ENCODE measurements at regions not wholly inside any gene's neighbourhood (a gene's known extent, or its start where the extent isn't known, plus 50 kb on each side); places are given as distances from the start of the nearest gene placed in this dataset.

GRCh38 chr4:100014616-100015015 lies 64.5 kb upstream of the H2AZ1 start:
- FAIRE-seq (no peak), DNase-seq (ENCODE audit: low read depth, low spot score) (no peak)
- H3K4me2 ChIP-seq (ENCODE audit: insufficient read depth, low read length): no peak overlapping the region
- H3K9ac ChIP-seq (replicated peaks; ENCODE audit: extremely low read depth, insufficient read depth, low read length): no peak overlapping the region
- H3K36me3 ChIP-seq (ENCODE audit: control insufficient read depth in 2 of 2, extremely low read depth in 1 of 2, insufficient read depth in 2 of 2, low read length in 2 of 2): no peaks in the 10 kb centered on the region
- ChIA-PET POLR2A (no interaction called here), CTCF (no interaction called here)
- H3K27ac ChIP-seq (ENCODE audit: insufficient read depth, low read depth, low read length): no peak overlapping the region
- no peaks in the 10 kb centered on the region for H3K9me3 ChIP-seq (replicated peaks; ENCODE audit: control insufficient read depth, insufficient read depth, low read length)
- BruUV-seq (replicated peaks): no TSS peak
- no peaks in the 10 kb centered on the region for H3K79me2 ChIP-seq (ENCODE audit: control insufficient read depth, insufficient read depth, low read length)
- H3K4me3 ChIP-seq (replicated peaks in 1 of 3; ENCODE audit: insufficient read depth in 1 of 3, low read depth in 1 of 3, low read length in 3 of 3): no peak overlapping the region
- TF ChIP-seq CTCF (IDR thresholded peaks at IDR 0.05; ENCODE audit: extremely low read depth in 1 of 2, insufficient read depth in 1 of 2, low read depth in 1 of 2, low read length in 2 of 2): no peak
- TF ChIP-seq MYC (IDR thresholded peaks at IDR 0.05; ENCODE audit: low read depth, low read length): no peak
- TF ChIP-seq GATA2 (IDR thresholded peaks at IDR 0.05; ENCODE audit: insufficient read depth, insufficient read length, low read depth, low read length): no peak
- no peak for TF ChIP-seq POLR2A (IDR thresholded peaks at IDR 0.05; ENCODE audit: low read depth, low read length)
- TF ChIP-seq FOS (IDR thresholded peaks at IDR 0.05; ENCODE audit: borderline replicate concordance, insufficient read depth, low read length): no peak
- no peak for TF ChIP-seq EZH2 (IDR thresholded peaks at IDR 0.05; ENCODE audit: borderline replicate concordance, low read depth, low read length, severe bottlenecking)
- TF ChIP-seq JUN (IDR thresholded peaks at IDR 0.05; ENCODE audit: borderline replicate concordance, insufficient read depth, insufficient read length, low read depth): no peak
- H3K4me1 ChIP-seq (ENCODE audit: control insufficient read depth, extremely low read depth, insufficient read depth, low read length): no peaks in the 10 kb centered on the region
- H2AFZ ChIP-seq (ENCODE audit: low read depth, low read length): no peak overlapping the region
- no peaks in the 10 kb centered on the region for H3K9me1 ChIP-seq (replicated peaks; ENCODE audit: control insufficient read depth, extremely low read depth, insufficient read depth, low read length)
- dilution Hi-C loops (cut with MboI; ENCODE audit: extremely low pct_ligation_motif_present, low sequenced_read_pairs): no loop called here
- H3K27me3 ChIP-seq (ENCODE audit: control insufficient read depth in 2 of 2, insufficient read depth in 2 of 2, low read length in 2 of 2): no peaks in the 10 kb centered on the region
- no peaks in the 10 kb centered on the region for H4K20me1 ChIP-seq (replicated peaks; ENCODE audit: control insufficient read depth, extremely low read depth, insufficient read depth, low read length)
- intact Hi-C loops (cut with micrococcal nuclease): no loop called here

- no peaks in the 10 kb centered on the region for H3K79me2 ChIP-seq (ENCODE audit: control insufficient read depth, insufficient read depth, low read length)
- H2AFZ ChIP-seq (ENCODE audit: low read depth, low read length): no peak overlapping the region
- no peaks in the 10 kb centered on the region for H3K36me3 ChIP-seq (ENCODE audit: control insufficient read depth in 2 of 2, extremely low read depth in 1 of 2, insufficient read depth in 2 of 2, low read length in 2 of 2)
- H3K4me3 ChIP-seq (replicated peaks in 1 of 3; ENCODE audit: insufficient read depth in 1 of 3, low read depth in 1 of 3, low read length in 3 of 3): no peak overlapping the region
- ChIA-PET POLR2A (interaction anchor here (0.6 kb wide), 1 partner anchor 101 kb away, joined by 3 read pairs; no protein-coding TSS in a partner anchor), CTCF (interaction anchor here (1.5 to 2.1 kb wide), 2 partner anchors 11 to 14 kb away, joined by 3 to 13 read pairs; no protein-coding TSS in a partner anchor)
- H3K9ac ChIP-seq (replicated peaks; ENCODE audit: extremely low read depth, insufficient read depth, low read length): no peak overlapping the region
- DNase-seq (ENCODE audit: low read depth, low spot score): no peak
- FAIRE-seq: no peak
- dilution Hi-C loops (cut with MboI; ENCODE audit: extremely low pct_ligation_motif_present, low sequenced_read_pairs): no loop called here
- no peaks in the 10 kb centered on the region for H3K4me1 ChIP-seq (ENCODE audit: control insufficient read depth, extremely low read depth, insufficient read depth, low read length)
- no TSS peak for BruUV-seq (replicated peaks)
- no peaks in the 10 kb centered on the region for H3K9me1 ChIP-seq (replicated peaks; ENCODE audit: control insufficient read depth, extremely low read depth, insufficient read depth, low read length)
- intact Hi-C loops (cut with micrococcal nuclease): no loop called here
- no peaks in the 10 kb centered on the region for H3K27me3 ChIP-seq (ENCODE audit: control insufficient read depth in 2 of 2, insufficient read depth in 2 of 2, low read length in 2 of 2)
- H3K4me2 ChIP-seq (ENCODE audit: insufficient read depth, low read length): no peak overlapping the region
- H4K20me1 ChIP-seq (replicated peaks; ENCODE audit: control insufficient read depth, extremely low read depth, insufficient read depth, low read length): no peaks in the 10 kb centered on the region
- H3K27ac ChIP-seq (ENCODE audit: insufficient read depth, low read depth, low read length): no peak overlapping the region
- no peak for TF ChIP-seq GATA2 (IDR thresholded peaks at IDR 0.05; ENCODE audit: insufficient read depth, insufficient read length, low read depth, low read length)
- TF ChIP-seq MYC (IDR thresholded peaks at IDR 0.05; ENCODE audit: low read depth, low read length): no peak
- TF ChIP-seq CTCF (IDR thresholded peaks at IDR 0.05; ENCODE audit: extremely low read depth in 1 of 2, insufficient read depth in 1 of 2, low read depth in 1 of 2, low read length in 2 of 2): no peak
- TF ChIP-seq POLR2A (IDR thresholded peaks at IDR 0.05; ENCODE audit: low read depth, low read length): no peak
- no peak for TF ChIP-seq EZH2 (IDR thresholded peaks at IDR 0.05; ENCODE audit: borderline replicate concordance, low read depth, low read length, severe bottlenecking)
- TF ChIP-seq MAX (IDR thresholded peaks at IDR 0.05; ENCODE audit: insufficient read depth, insufficient read length): no peak
- no peak for TF ChIP-seq FOS (IDR thresholded peaks at IDR 0.05; ENCODE audit: borderline replicate concordance, insufficient read depth, low read length)
- no peak for TF ChIP-seq POLR2AphosphoS5 (IDR thresholded peaks at IDR 0.05; ENCODE audit: insufficient read depth, low read depth, low read length)
- TF ChIP-seq JUN (IDR thresholded peaks at IDR 0.05; ENCODE audit: borderline replicate concordance, insufficient read depth, insufficient read length, low read depth): no peak
- no peaks in the 10 kb centered on the region for H3K9me3 ChIP-seq (replicated peaks; ENCODE audit: control insufficient read depth, insufficient read depth, low read length)
Observed at GRCh38 chr4:100009490-100009889, 59.4 kb upstream of the H2AZ1 start.
